CD4-positive, alpha-beta T cell (primary cell): ENCODE measurements at regions not wholly inside any gene's neighbourhood (a gene's known extent, or its start where the extent isn't known, plus 50 kb on each side); places are given as distances from the start of the nearest gene placed in this dataset.

Experiments
- ATAC-seq: fragments of 200-7000 bp; cut with Tn5 transposase; one replicate; pipeline ENCODE4 v1.10.0; 2022; ENCODE audit warnings: mild to moderate bottlenecking; ENCODE audit not compliant: poor library complexity
- CTCF ChIA-PET: fragments of 350-600 bp; sonication (Branson Sonifier 250); formaldehyde crosslinking; loops from one replicate; lab custom pipeline; 2021; ENCODE audit warnings: antibody characterized with exemption, inconsistent platforms; lab: Charles Lee
- POLR2A ChIA-PET: fragments of 350-600 bp; sonication (Branson Sonifier 250); formaldehyde crosslinking; loops from one replicate; lab custom pipeline; 2021; ENCODE audit warnings: antibody characterized with exemption, inconsistent platforms; lab: Charles Lee
- DNase-seq, 14 experiments: peaks; one replicate each; pipeline ENCODE4 v3.0.0-alpha.2; 2013 to 2020; ENCODE audit warnings: mixed read lengths in 2 of 14
- H3K27ac ChIP-seq, 2 donors: one replicate each; pipeline versions ENCODE4 v1.5.1 to v1.7.0; 2013; ENCODE audit warnings: low read length in 2 of 2, low read depth in 1 of 2, mild to moderate bottlenecking in 1 of 2
- H3K27me3 ChIP-seq, 2 experiments: 1 replicate in 1 of 2; 2 replicates in 1 of 2; pipeline versions ENCODE4 v1.6.1 to v1.7.0; 2013; ENCODE audit warnings: low read length in 2 of 2, control low read depth in 1 of 2, mild to moderate bottlenecking in 1 of 2, moderate library complexity in 1 of 2; ENCODE audit not compliant: insufficient read depth in 2 of 2, control insufficient read depth in 1 of 2
- H3K36me3 ChIP-seq: one replicate; pipeline ENCODE4 v1.6.1; 2013; ENCODE audit warnings: low read length, control low read depth; ENCODE audit not compliant: insufficient read depth
- H3K4me1 ChIP-seq: one replicate; pipeline ENCODE4 v1.6.1; 2013; ENCODE audit warnings: low read length, control low read depth; ENCODE audit not compliant: insufficient read depth
- H3K4me3 ChIP-seq: one replicate; pipeline ENCODE4 v1.5.1; 2013; ENCODE audit warnings: mild to moderate bottlenecking, low read length, moderate library complexity
- H3K9me3 ChIP-seq, 2 experiments: 1 replicate in 1 of 2; 2 replicates in 1 of 2; pipeline versions ENCODE4 v1.6.1 to v1.7.0; 2013; ENCODE audit warnings: low read length in 2 of 2, mild to moderate bottlenecking in 2 of 2, control low read depth in 1 of 2, moderate library complexity in 1 of 2; ENCODE audit not compliant: control insufficient read depth in 1 of 2, insufficient read depth in 1 of 2
- H3K27ac Mint-ChIP-seq: one replicate; pipeline ENCODE4 v1.8.0; 2020; ENCODE audit warnings: mixed read lengths
- H3K27me3 Mint-ChIP-seq: one replicate; pipeline ENCODE4 v1.8.0; 2021; ENCODE audit warnings: mixed read lengths
- H3K36me3 Mint-ChIP-seq: one replicate; pipeline ENCODE4 v1.8.0; 2021; ENCODE audit warnings: low read depth, mixed read lengths
- H3K4me1 Mint-ChIP-seq: one replicate; pipeline ENCODE4 v1.8.0; 2021; ENCODE audit warnings: low read depth, mixed read lengths
- H3K4me3 Mint-ChIP-seq: one replicate; pipeline ENCODE4 v1.8.0; 2020; ENCODE audit warnings: mild to moderate bottlenecking, mixed read lengths
- H3K9me3 Mint-ChIP-seq: one replicate; pipeline ENCODE4 v1.8.0; 2020; ENCODE audit warnings: mixed read lengths
- intact Hi-C, 2 experiments: fragments of 100-400 bp; cut with DNase I in 1 of 2; cut with micrococcal nuclease in 1 of 2; formaldehyde crosslinking; loops; one replicate each; pipeline versions ENCODE4 v1.15.1 to v1.9.0; 2023 to 2025; cut with DNase I, micrococcal nuclease
- TF ChIP-seq, protein P1 (sequence below): fragments of 200-600 bp; IDR thresholded peaks from one replicate; pipeline ENCODE4 v1.8.0; 2022; ENCODE audit warnings: antibody characterized with exemption, mild to moderate bottlenecking

DNA sequence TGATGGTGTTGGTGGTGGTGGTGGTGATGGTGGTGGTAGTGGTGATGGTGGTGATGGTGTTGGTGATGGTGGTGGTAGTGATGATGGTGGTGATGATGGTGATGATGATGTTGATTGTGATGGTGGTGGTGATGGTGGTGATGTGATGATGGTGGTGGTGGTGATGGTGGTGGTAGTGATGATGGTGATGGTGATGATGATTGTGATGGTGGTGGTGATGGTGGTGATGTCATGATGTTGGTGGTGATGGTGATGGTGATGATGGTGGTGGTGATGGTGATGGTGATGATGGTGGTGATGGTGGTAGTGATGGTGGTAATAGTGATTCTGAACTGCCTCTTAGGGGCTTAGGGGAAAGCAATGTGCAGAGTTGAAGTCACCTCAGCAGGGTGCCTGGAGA, 760.7 kb downstream of the GALR1 start:
- Mint-ChIP-seq H3K27me3 (peaks cover 14% of the 10 kb centered on the region), H3K27ac (no peak overlapping the region), H3K4me1 (no peaks in the 10 kb centered on the region), H3K36me3 (no peaks in the 10 kb centered on the region), H3K4me3 (no peak overlapping the region), H3K9me3 (peaks cover 3% of the 10 kb centered on the region)
- intact Hi-C loops = no loop called here
- ChIA-PET POLR2A (no interaction called here), CTCF (no interaction called here)
- peaks cover 0 to 21% of the 10 kb centered on the region in 2 experiments for H3K9me3 ChIP-seq
- no peaks in the 10 kb centered on the region for H3K36me3 ChIP-seq
- H3K4me3 ChIP-seq = no peak overlapping the region
- H3K4me1 ChIP-seq = no peaks in the 10 kb centered on the region
- H3K27me3 ChIP-seq = no peaks in the 10 kb centered on the region
- no peak overlapping the region for H3K27ac ChIP-seq
- ATAC-seq = no peak
- TF ChIP-seq, protein P1, sequence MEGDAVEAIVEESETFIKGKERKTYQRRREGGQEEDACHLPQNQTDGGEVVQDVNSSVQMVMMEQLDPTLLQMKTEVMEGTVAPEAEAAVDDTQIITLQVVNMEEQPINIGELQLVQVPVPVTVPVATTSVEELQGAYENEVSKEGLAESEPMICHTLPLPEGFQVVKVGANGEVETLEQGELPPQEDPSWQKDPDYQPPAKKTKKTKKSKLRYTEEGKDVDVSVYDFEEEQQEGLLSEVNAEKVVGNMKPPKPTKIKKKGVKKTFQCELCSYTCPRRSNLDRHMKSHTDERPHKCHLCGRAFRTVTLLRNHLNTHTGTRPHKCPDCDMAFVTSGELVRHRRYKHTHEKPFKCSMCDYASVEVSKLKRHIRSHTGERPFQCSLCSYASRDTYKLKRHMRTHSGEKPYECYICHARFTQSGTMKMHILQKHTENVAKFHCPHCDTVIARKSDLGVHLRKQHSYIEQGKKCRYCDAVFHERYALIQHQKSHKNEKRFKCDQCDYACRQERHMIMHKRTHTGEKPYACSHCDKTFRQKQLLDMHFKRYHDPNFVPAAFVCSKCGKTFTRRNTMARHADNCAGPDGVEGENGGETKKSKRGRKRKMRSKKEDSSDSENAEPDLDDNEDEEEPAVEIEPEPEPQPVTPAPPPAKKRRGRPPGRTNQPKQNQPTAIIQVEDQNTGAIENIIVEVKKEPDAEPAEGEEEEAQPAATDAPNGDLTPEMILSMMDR = no peak
- no peak for DNase-seq

DNA sequence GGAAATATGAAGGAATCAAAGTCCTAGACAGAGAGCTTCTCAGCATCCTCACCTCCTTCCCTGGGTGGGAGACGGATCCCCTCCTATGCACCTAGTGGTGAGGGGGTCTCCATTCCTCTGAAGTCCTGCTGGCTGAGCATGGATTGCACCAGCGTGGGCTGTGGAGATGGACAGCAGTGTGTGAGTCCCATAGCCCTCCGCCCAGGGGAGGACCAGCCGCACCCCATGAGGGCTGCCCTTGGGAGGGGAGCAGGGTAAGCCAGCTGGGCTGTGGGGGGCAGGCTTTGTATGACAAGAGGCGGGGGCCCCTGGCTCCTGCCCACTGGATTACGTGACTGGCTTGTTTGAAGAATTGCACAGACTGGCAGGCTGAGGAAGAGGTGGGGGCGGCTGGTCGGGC, 768.2 kb downstream of the GALR1 start:
- Histone ChIP-seq H3K36me3 (no peaks in the 10 kb centered on the region), H3K9me3 (peaks cover 0 to 20% of the 10 kb centered on the region in 2 experiments), H3K4me1 (no peaks in the 10 kb centered on the region), H3K4me3 (no peak overlapping the region), H3K27me3 (no peaks in the 10 kb centered on the region), H3K27ac (no peak overlapping the region)
- Mint-ChIP-seq H3K27me3 (no peaks in the 10 kb centered on the region), H3K4me1 (no peaks in the 10 kb centered on the region), H3K4me3 (no peak overlapping the region), H3K27ac (no peak overlapping the region), H3K36me3 (no peaks in the 10 kb centered on the region), H3K9me3 (no peaks in the 10 kb centered on the region)
- ChIA-PET CTCF (no interaction called here), POLR2A (no interaction called here)
- TF ChIP-seq, protein P1 = no peak
- ATAC-seq = no peak
- no peak for DNase-seq
- intact Hi-C loops = no loop called here

DNA sequence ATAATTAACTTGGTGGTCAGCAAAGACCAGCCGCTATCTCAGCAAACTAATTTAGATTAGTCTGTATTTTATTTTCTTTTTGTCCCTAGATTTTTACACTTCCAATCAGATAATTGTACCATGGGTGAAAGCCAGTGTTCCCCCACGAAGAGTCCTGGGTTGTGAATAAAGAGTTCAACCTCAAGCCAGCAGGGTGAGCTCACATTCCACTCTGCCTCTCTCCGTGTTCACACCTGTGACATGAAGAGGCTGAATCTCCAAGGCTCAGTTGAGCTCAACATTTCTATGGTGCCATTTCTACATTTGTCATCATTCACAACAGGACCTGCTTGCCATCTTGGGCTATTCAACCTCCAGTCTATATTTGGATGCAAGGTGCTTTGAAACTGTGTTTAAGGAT, 771.5 kb downstream of the GALR1 start:
- Histone ChIP-seq H3K27ac (no peak overlapping the region), H3K9me3 (peaks cover 0 to 8% of the 10 kb centered on the region in 2 experiments), H3K4me1 (no peaks in the 10 kb centered on the region), H3K27me3 (no peaks in the 10 kb centered on the region), H3K36me3 (no peaks in the 10 kb centered on the region), H3K4me3 (no peak overlapping the region)
- CTCF ChIA-PET = no interaction called here
- Mint-ChIP-seq H3K4me3 (no peak overlapping the region), H3K4me1 (no peaks in the 10 kb centered on the region), H3K27me3 (peaks cover 4% of the 10 kb centered on the region), H3K27ac (no peak overlapping the region), H3K36me3 (no peaks in the 10 kb centered on the region), H3K9me3 (no peaks in the 10 kb centered on the region)
- intact Hi-C loops = no loop called here
- ATAC-seq = no peak
- no peak for DNase-seq
- POLR2A ChIA-PET = no interaction called here
- TF ChIP-seq, protein P1 = no peak
